ENCODE measurements at regions not wholly inside any gene's neighbourhood (a gene's known extent, or its start where the extent isn't known, plus 50 kb on each side); places are given as distances from the start of the nearest gene placed in this dataset.

- no peak for TF ChIP-seq CTCF (IDR thresholded peaks at IDR 0.05)
- no peak for TF ChIP-seq EP300 (IDR thresholded peaks at IDR 0.05; ENCODE audit: low read depth)
- no peak for TF ChIP-seq POLR2AphosphoS5 (IDR thresholded peaks at IDR 0.05)
Observed at GRCh38 chr2:7430421-7430868, 513.2 kb downstream of the RNF144A start.
